ENCODE measurements at regions not wholly inside any gene's neighbourhood (a gene's known extent, or its start where the extent isn't known, plus 50 kb on each side); places are given as distances from the start of the nearest gene placed in this dataset.
A peak's percentile ranks its signal among the peaks of the same experiment; 100 is the strongest.

DNA sequence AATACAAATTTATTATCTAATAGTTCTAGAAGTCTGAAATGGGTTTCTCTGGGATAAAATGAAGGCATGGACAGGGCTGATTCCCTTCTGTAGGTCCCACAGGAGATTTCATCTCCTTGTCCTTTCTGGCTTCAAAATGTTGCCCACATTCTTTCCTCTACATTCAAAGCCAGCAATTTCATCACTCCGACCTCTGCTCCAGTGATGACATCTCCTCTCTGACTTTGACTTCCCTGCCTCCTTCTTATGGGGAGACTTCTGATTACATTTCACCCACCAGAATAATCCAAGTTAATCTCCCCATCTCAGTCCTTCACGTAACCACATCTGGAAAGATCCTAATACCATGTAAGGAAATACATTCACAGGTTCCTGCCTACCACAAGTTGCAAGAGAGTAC is 358.0 kb upstream of the C1orf87 start:
- no peak overlapping the region for H3K9ac ChIP-seq (ENCODE audit: low read depth in 1 of 2, low read length in 2 of 2)
- DNase-seq (ENCODE audit: low spot score): no peak
- H3K4me1 ChIP-seq (ENCODE audit: control insufficient read depth in 4 of 4, insufficient read depth in 4 of 4, low read length in 3 of 4): no peaks in the 10 kb centered on the region
- WGBS: 67% methylated on average over 2 of the region's 2 CpGs
- TF ChIP-seq SP1 (IDR thresholded peaks at IDR 0.05) (no peak), HNF4A (conservative IDR thresholded peaks at IDR 0.05) (peak in 1 of 2 donors; percentile 28), NR2F2 (IDR thresholded peaks at IDR 0.05) (no peak), TAF1 (conservative IDR thresholded peaks at IDR 0.05) (no peak), YY1 (IDR thresholded peaks at IDR 0.05) (no peak), JUND (IDR thresholded peaks at IDR 0.05) (no peak), RAD21 (IDR thresholded peaks at IDR 0.05) (no peak), GABPA (IDR thresholded peaks at IDR 0.05 in 1 of 2, conservative IDR thresholded peaks at IDR 0.05 in 1 of 2) (no peak), RXRA (IDR thresholded peaks at IDR 0.05) (no peak)
- TF ChIP-seq, protein P1, sequence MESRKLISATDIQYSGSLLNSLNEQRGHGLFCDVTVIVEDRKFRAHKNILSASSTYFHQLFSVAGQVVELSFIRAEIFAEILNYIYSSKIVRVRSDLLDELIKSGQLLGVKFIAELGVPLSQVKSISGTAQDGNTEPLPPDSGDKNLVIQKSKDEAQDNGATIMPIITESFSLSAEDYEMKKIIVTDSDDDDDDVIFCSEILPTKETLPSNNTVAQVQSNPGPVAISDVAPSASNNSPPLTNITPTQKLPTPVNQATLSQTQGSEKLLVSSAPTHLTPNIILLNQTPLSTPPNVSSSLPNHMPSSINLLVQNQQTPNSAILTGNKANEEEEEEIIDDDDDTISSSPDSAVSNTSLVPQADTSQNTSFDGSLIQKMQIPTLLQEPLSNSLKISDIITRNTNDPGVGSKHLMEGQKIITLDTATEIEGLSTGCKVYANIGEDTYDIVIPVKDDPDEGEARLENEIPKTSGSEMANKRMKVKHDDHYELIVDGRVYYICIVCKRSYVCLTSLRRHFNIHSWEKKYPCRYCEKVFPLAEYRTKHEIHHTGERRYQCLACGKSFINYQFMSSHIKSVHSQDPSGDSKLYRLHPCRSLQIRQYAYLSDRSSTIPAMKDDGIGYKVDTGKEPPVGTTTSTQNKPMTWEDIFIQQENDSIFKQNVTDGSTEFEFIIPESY (IDR thresholded peaks at IDR 0.05): no peak
- TF ChIP-seq, protein P2, sequence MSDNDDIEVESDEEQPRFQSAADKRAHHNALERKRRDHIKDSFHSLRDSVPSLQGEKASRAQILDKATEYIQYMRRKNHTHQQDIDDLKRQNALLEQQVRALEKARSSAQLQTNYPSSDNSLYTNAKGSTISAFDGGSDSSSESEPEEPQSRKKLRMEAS (IDR thresholded peaks at IDR 0.05): no peak
- TF ChIP-seq, protein P3, sequence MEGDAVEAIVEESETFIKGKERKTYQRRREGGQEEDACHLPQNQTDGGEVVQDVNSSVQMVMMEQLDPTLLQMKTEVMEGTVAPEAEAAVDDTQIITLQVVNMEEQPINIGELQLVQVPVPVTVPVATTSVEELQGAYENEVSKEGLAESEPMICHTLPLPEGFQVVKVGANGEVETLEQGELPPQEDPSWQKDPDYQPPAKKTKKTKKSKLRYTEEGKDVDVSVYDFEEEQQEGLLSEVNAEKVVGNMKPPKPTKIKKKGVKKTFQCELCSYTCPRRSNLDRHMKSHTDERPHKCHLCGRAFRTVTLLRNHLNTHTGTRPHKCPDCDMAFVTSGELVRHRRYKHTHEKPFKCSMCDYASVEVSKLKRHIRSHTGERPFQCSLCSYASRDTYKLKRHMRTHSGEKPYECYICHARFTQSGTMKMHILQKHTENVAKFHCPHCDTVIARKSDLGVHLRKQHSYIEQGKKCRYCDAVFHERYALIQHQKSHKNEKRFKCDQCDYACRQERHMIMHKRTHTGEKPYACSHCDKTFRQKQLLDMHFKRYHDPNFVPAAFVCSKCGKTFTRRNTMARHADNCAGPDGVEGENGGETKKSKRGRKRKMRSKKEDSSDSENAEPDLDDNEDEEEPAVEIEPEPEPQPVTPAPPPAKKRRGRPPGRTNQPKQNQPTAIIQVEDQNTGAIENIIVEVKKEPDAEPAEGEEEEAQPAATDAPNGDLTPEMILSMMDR (IDR thresholded peaks at IDR 0.05; ENCODE audit: low read depth, low read length, missing input control): no peak
- TF ChIP-seq, protein P4, sequence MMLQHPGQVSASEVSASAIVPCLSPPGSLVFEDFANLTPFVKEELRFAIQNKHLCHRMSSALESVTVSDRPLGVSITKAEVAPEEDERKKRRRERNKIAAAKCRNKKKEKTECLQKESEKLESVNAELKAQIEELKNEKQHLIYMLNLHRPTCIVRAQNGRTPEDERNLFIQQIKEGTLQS (IDR thresholded peaks at IDR 0.05): peak; percentile 16
- no peak overlapping the region for H3K27ac ChIP-seq (ENCODE audit: low read depth in 1 of 2, low read length in 2 of 2)
- no peaks in the 10 kb centered on the region for H3K9me3 ChIP-seq (ENCODE audit: control insufficient read depth in 4 of 4, low read length in 3 of 4)
- H3K36me3 ChIP-seq (ENCODE audit: control insufficient read depth in 4 of 4, insufficient read depth in 3 of 4, low read depth in 1 of 4, low read length in 3 of 4): no peaks in the 10 kb centered on the region
- H3K4me3 ChIP-seq (ENCODE audit: low read depth in 1 of 3, low read length in 3 of 3): no peak overlapping the region
- H3K27me3 ChIP-seq (ENCODE audit: control insufficient read depth in 4 of 4, insufficient read depth in 4 of 4, low read length in 3 of 4): no peaks in the 10 kb centered on the region

DNA sequence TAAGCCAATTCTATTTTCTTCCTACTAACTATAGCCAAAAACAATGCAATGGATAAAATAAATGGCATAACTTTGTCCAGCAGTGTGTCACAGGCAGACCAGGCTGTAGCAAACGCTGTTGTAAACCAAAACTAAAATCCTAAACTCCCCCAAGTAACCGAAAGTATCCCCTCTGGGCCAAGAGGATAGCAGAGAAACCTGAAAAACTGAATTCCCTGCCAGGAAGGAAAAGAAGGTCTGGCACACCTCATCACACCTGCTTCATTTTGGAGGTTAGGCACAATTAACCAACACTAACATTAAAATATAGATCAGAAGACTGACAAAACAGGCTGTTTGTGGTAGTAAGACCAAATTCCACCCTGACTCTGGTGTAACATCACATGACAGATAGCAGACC is 356.8 kb upstream of the C1orf87 start:
- no peaks in the 10 kb centered on the region for H3K27me3 ChIP-seq (ENCODE audit: control insufficient read depth in 4 of 4, insufficient read depth in 4 of 4, low read length in 3 of 4)
- H3K4me1 ChIP-seq (ENCODE audit: control insufficient read depth in 4 of 4, insufficient read depth in 4 of 4, low read length in 3 of 4): no peaks in the 10 kb centered on the region
- WGBS: 71% methylated on average over 2 of the region's 2 CpGs
- no peak overlapping the region for H3K9ac ChIP-seq (ENCODE audit: low read depth in 1 of 2, low read length in 2 of 2)
- no peak overlapping the region for H3K27ac ChIP-seq (ENCODE audit: low read depth in 1 of 2, low read length in 2 of 2)
- H3K9me3 ChIP-seq (ENCODE audit: control insufficient read depth in 4 of 4, low read length in 3 of 4): no peaks in the 10 kb centered on the region
- DNase-seq (ENCODE audit: low spot score): no peak
- no peak overlapping the region for H3K4me3 ChIP-seq (ENCODE audit: low read depth in 1 of 3, low read length in 3 of 3)
- TF ChIP-seq, protein P1 (IDR thresholded peaks at IDR 0.05): no peak
- TF ChIP-seq HNF4G (IDR thresholded peaks at IDR 0.05) (no peak), TAF1 (conservative IDR thresholded peaks at IDR 0.05) (no peak), FOXA1 (IDR thresholded peaks at IDR 0.05) (no peak), RXRA (IDR thresholded peaks at IDR 0.05) (no peak), NR2F2 (IDR thresholded peaks at IDR 0.05) (no peak), SP1 (IDR thresholded peaks at IDR 0.05) (no peak), RAD21 (IDR thresholded peaks at IDR 0.05) (no peak), JUND (IDR thresholded peaks at IDR 0.05) (no peak)
- TF ChIP-seq, protein P3 (IDR thresholded peaks at IDR 0.05; ENCODE audit: low read depth, low read length, missing input control): no peak
- TF ChIP-seq, protein P5, sequence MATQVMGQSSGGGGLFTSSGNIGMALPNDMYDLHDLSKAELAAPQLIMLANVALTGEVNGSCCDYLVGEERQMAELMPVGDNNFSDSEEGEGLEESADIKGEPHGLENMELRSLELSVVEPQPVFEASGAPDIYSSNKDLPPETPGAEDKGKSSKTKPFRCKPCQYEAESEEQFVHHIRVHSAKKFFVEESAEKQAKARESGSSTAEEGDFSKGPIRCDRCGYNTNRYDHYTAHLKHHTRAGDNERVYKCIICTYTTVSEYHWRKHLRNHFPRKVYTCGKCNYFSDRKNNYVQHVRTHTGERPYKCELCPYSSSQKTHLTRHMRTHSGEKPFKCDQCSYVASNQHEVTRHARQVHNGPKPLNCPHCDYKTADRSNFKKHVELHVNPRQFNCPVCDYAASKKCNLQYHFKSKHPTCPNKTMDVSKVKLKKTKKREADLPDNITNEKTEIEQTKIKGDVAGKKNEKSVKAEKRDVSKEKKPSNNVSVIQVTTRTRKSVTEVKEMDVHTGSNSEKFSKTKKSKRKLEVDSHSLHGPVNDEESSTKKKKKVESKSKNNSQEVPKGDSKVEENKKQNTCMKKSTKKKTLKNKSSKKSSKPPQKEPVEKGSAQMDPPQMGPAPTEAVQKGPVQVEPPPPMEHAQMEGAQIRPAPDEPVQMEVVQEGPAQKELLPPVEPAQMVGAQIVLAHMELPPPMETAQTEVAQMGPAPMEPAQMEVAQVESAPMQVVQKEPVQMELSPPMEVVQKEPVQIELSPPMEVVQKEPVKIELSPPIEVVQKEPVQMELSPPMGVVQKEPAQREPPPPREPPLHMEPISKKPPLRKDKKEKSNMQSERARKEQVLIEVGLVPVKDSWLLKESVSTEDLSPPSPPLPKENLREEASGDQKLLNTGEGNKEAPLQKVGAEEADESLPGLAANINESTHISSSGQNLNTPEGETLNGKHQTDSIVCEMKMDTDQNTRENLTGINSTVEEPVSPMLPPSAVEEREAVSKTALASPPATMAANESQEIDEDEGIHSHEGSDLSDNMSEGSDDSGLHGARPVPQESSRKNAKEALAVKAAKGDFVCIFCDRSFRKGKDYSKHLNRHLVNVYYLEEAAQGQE (IDR thresholded peaks at IDR 0.05): no peak
- no peaks in the 10 kb centered on the region for H3K36me3 ChIP-seq (ENCODE audit: control insufficient read depth in 4 of 4, insufficient read depth in 3 of 4, low read depth in 1 of 4, low read length in 3 of 4)
